IPS-18a (cell line): ENCODE measurements at regions not wholly inside any gene's neighbourhood (a gene's known extent, or its start where the extent isn't known, plus 50 kb on each side); places are given as distances from the start of the nearest gene placed in this dataset.

ENCODE experiments used
- H3K27ac ChIP-seq: one replicate; pipeline ENCODE4 v1.5.1; 2013; ENCODE audit warnings: low read length
- H3K27me3 ChIP-seq: one replicate; pipeline ENCODE4 v1.6.1; 2013; ENCODE audit warnings: mild to moderate bottlenecking, low read length; ENCODE audit not compliant: control insufficient read depth, insufficient read depth
- H3K36me3 ChIP-seq: one replicate; pipeline ENCODE4 v1.6.1; 2013; ENCODE audit warnings: low read depth, low read length; ENCODE audit not compliant: control insufficient read depth
- H3K4me1 ChIP-seq: one replicate; pipeline ENCODE4 v1.6.1; 2013; ENCODE audit warnings: low read depth, low read length; ENCODE audit not compliant: control insufficient read depth
- H3K4me3 ChIP-seq: one replicate; pipeline ENCODE4 v1.5.1; 2013; ENCODE audit warnings: low read length
- H3K9ac ChIP-seq: one replicate; pipeline ENCODE4 v1.6.1; 2013; ENCODE audit warnings: mild to moderate bottlenecking, low read length, moderate library complexity
- H3K9me3 ChIP-seq: one replicate; pipeline ENCODE4 v1.6.1; 2013; ENCODE audit warnings: low read depth, low read length; ENCODE audit not compliant: control insufficient read depth

DNA sequence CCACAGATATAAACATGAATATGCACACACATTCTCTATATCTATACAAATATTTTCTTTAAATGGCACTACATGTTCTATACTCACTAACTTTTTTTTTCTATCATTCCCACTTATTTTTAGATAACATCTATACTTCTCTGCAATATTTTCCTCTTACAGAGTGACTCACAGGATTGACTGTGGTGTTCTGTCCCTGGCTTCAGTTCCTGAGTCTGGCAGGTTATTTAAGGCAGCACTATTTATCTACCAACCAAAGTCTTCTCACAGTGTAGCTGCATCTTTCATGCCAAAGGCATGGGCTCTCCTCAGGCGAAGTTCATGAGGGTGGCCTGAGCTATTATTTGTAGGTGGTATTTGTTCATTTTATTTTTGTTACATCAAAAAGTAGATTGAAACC is 409.0 kb downstream of the PRR16 start:
- H3K4me1 ChIP-seq: peaks cover 7% of the 10 kb centered on the region
- no peak overlapping the region for H3K27ac ChIP-seq
- H3K9me3 ChIP-seq: no peaks in the 10 kb centered on the region
- H3K9ac ChIP-seq: no peak overlapping the region
- no peak overlapping the region for H3K4me3 ChIP-seq
- no peaks in the 10 kb centered on the region for H3K27me3 ChIP-seq
- no peaks in the 10 kb centered on the region for H3K36me3 ChIP-seq

DNA sequence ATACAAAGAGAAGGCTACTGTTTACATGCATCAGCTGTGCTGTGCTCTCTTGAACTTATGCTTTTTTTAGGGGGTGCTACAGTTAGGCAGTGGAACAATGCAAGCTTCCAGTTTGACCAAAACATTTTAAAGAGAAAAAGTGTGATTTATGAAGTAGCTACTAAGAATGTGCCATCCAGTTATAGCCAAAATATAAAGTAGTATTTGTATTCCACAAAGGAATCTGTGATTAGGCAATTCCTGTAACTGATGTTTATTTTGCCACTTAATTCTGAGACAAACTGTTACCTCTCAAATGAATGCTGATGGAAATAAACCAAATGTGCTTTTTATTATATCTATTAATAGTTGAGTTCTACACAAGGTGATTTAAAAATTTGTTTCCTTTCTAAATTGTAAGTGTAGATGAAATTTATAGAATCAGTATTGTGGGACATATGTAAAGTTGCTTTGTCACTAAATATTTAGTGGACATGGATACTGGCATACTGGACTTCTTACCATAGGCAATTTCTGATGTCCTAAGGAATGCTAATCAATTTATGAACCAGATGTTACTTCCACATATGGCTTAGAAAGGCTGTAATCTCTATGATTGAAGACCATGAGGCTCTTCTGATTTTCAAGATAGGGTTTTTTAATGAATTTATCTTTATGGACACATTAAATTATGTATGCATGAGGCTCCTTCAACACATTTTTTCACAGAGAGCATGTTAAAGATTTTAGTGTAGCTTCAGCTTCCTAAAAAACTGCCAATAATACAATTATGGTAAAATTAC is 410.2 kb downstream of the PRR16 start:
- Histone ChIP-seq H3K27ac (no peak overlapping the region), H3K36me3 (no peaks in the 10 kb centered on the region)

GRCh38 chr5:120882038-120882775 is 418.1 kb downstream of the PRR16 start:
- Histone ChIP-seq H3K27me3 (no peaks in the 10 kb centered on the region), H3K9ac (no peak overlapping the region), H3K4me1 (no peaks in the 10 kb centered on the region), H3K9me3 (no peaks in the 10 kb centered on the region), H3K27ac (no peak overlapping the region), H3K36me3 (no peaks in the 10 kb centered on the region), H3K4me3 (no peak overlapping the region)

More for the DNA sequence above, 410.2 kb downstream of the PRR16 start:
- Histone ChIP-seq H3K4me1 (no peaks in the 10 kb centered on the region), H3K9me3 (no peaks in the 10 kb centered on the region), H3K27me3 (no peaks in the 10 kb centered on the region), H3K9ac (no peak overlapping the region), H3K4me3 (no peak overlapping the region)

DNA sequence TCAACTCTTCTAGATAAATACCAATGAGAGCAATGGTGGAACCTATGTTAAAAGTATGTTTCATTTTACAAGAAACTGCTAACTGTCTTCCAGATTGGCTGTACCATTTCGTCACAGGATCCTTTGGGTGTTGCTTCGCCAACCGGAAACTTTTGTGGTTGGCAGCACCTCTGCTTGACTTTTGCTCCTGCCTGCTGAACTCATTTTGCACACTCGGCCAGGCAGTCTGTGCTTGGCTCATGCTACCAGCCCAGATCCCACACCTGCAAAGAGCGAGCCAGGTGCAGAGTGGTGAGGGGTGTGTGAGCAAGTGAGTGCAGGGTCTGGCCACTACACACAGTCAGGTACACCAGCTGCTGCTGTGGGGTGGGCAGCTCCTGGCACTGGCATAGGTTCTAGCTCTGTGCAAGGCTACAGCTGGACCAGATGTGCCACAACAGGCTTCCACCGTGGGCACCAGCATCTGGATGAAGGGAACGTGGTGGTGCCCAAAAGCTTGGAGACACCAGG is 422.3 kb downstream of the PRR16 start:
- Histone ChIP-seq H3K27me3 (no peaks in the 10 kb centered on the region), H3K9me3 (no peaks in the 10 kb centered on the region), H3K36me3 (no peaks in the 10 kb centered on the region), H3K4me3 (no peak overlapping the region), H3K4me1 (no peaks in the 10 kb centered on the region), H3K27ac (no peak overlapping the region), H3K9ac (no peak overlapping the region)

DNA sequence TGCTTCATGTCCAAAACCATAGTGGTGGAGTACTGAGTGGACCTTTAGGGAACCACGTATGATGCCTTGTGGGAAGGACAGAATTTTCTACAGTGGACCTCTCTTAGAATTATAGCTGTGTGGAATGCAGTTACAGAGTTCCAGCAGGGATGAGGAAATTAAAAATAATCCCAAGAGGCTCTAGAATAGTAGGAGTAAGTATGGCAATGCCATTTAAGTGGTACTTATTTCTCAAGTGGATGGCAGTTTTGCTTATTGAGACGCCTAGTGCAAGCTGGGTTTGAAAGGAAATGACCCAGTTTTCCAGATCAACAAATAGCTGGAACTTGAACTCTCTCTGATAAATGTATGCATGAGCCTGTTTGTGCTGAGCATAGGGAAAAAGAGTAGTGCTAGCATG is 431.6 kb downstream of the PRR16 start:
- H3K36me3 ChIP-seq: no peaks in the 10 kb centered on the region
- no peak overlapping the region for H3K4me3 ChIP-seq
- no peak overlapping the region for H3K9ac ChIP-seq
- H3K27ac ChIP-seq: no peak overlapping the region
- H3K9me3 ChIP-seq: no peaks in the 10 kb centered on the region
- no peaks in the 10 kb centered on the region for H3K27me3 ChIP-seq
- H3K4me1 ChIP-seq: no peaks in the 10 kb centered on the region

DNA sequence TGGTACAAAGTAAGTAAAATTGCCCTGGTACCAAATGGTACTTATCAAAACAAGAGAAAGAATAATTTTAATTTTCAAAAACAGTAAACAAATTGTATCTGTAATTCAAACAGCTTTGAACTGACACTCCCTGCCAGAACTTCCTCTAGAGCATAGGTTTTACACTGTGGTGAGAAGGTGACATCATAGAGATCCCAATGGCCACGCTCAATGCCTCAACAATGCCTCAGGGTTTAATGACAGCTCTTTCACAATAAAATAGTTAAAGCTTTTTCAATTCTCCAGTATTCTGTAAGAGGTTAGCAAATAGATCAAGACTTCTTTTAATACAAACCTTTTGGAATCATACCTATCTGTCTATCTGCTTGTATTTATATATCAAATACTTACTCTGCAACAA is 437.1 kb downstream of the PRR16 start:
- Histone ChIP-seq H3K36me3 (no peaks in the 10 kb centered on the region), H3K27me3 (no peaks in the 10 kb centered on the region), H3K4me1 (no peaks in the 10 kb centered on the region), H3K9me3 (no peaks in the 10 kb centered on the region), H3K9ac (no peak overlapping the region), H3K4me3 (no peak overlapping the region), H3K27ac (no peak overlapping the region)

DNA sequence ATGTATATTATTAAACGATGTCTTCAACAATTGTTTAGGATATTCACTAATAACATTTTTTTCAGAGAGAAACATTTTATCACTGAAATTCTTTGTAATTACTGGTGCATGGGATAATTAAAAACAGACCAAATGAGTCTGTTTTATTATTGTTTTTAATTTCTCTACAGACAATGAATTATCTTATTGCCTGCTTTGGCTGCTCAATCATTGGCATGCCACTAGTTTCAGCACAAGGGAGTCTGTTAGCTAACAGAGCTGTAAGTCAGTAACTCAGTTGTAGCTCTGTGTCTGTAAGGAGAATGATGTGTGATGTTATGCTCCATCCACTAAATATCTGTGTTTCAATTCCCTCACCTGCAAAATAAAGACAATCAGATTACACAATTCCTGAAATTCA is 443.9 kb downstream of the PRR16 start:
- no peaks in the 10 kb centered on the region for H3K9me3 ChIP-seq
- no peaks in the 10 kb centered on the region for H3K4me1 ChIP-seq
- no peak overlapping the region for H3K9ac ChIP-seq
- H3K27ac ChIP-seq: no peak overlapping the region
- H3K36me3 ChIP-seq: no peaks in the 10 kb centered on the region
- no peak overlapping the region for H3K4me3 ChIP-seq
- no peaks in the 10 kb centered on the region for H3K27me3 ChIP-seq

GRCh38 chr5:120910629-120911028 is 446.5 kb downstream of the PRR16 start:
- Histone ChIP-seq H3K27me3 (no peaks in the 10 kb centered on the region), H3K27ac (no peak overlapping the region), H3K4me3 (no peak overlapping the region), H3K9me3 (no peaks in the 10 kb centered on the region), H3K36me3 (no peaks in the 10 kb centered on the region), H3K9ac (no peak overlapping the region), H3K4me1 (no peaks in the 10 kb centered on the region)

DNA sequence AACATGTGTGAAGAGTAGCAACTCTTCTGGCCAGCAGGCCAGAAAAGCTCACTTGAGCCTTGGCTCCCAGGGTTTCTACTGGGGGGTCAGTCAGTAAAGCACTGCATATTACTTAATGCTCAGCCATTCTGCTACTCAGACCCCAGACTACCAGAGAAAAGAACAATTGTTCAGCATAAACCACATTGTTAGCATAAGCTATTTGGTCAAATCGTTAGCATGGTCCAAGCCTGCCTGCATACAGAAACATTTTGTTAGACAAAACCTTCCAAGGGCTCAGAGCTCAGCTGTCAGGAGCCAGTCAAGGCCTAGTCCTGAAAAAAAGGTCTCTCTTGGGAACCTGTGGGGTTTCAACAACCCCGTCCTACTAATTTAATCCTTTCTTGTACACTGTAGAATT is 449.3 kb downstream of the PRR16 start:
- Histone ChIP-seq H3K4me1 (no peaks in the 10 kb centered on the region), H3K4me3 (no peak overlapping the region), H3K36me3 (no peaks in the 10 kb centered on the region), H3K27me3 (no peaks in the 10 kb centered on the region), H3K9ac (no peak overlapping the region), H3K9me3 (no peaks in the 10 kb centered on the region), H3K27ac (no peak overlapping the region)

DNA sequence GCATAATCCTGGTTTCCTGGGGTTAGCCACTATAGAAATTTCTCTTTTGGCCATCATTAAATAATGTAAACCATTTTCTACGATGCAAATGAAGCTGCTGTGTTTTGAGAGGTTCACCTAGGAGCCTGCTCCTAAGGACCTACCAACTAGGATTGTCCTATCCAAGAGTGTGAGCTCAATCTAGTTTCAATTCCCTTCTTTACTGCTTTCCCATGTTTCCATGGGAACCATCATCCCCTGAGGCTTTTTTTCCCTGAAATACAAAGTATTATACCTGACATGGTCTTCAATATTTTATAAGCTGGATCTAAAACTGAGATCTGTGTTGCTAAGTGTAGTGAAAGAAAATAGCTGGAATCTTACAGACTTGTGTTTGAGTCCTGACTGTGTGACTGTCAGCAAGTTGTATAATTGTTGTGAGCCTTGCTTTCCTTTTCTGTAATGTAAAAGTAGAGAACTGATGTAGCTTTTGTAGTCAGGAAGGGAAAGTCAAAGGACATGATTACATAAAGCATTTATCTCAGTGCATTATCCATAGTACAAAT is 453.2 kb downstream of the PRR16 start:
- Histone ChIP-seq H3K4me3 (no peak overlapping the region), H3K9ac (no peak overlapping the region), H3K27ac (no peak overlapping the region), H3K36me3 (no peaks in the 10 kb centered on the region), H3K9me3 (no peaks in the 10 kb centered on the region), H3K27me3 (no peaks in the 10 kb centered on the region), H3K4me1 (peaks cover 3% of the 10 kb centered on the region)

DNA sequence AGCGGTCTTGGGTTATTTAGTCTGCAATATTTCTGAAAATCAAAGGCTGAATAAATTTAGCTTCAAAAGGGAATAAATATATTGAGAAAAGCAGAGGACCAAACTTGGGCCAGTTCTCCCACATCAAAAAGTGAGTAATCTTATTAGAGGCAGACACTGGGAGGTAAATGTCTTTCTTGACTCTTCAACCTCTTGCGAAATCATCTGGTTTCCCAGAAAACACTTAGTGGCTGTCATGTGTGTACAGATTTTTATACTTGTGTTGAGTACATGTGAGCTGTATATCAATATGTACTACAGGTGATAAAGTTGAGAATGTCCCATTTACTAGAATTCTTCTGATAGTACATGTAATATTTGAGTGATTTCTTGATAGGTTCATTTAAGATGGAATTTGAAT is 454.9 kb downstream of the PRR16 start:
- Histone ChIP-seq H3K27ac (no peak overlapping the region), H3K4me3 (no peak overlapping the region), H3K36me3 (no peaks in the 10 kb centered on the region), H3K9me3 (no peaks in the 10 kb centered on the region), H3K9ac (no peak overlapping the region), H3K4me1 (peaks cover 3% of the 10 kb centered on the region), H3K27me3 (no peaks in the 10 kb centered on the region)
